ENCODE measurements at regions not wholly inside any gene's neighbourhood (a gene's known extent, or its start where the extent isn't known, plus 50 kb on each side); places are given as distances from the start of the nearest gene placed in this dataset.

GRCh38 chr16:27698266-27698665 is 148.3 kb downstream of the KATNIP start:
- no peaks in the 10 kb centered on the region for H3K9me2 ChIP-seq (ENCODE audit: insufficient read depth)
- intact Hi-C loops (cut with micrococcal nuclease; ENCODE audit: unreplicated experiment): no loop called here
- ChIA-PET CTCF (no interaction called here), POLR2A (ENCODE audit: unreplicated experiment) (no interaction called here)
- H3K27me3 ChIP-seq (ENCODE audit: insufficient read depth, low read depth): no peaks in the 10 kb centered on the region
- peak in 1 of 2 experiments; percentile 9 for DNase-seq
- H3K27ac ChIP-seq: no peak overlapping the region
- TF ChIP-seq CTCF (conservative IDR thresholded peaks at IDR 0.05) (no peak; the same call in 1 of the 2 replicates), EZH2 (IDR thresholded peaks at IDR 0.05; ENCODE audit: low read depth) (no peak)
- no peaks in the 10 kb centered on the region for H3K36me3 ChIP-seq (ENCODE audit: low read depth)
- H3K79me2 ChIP-seq (ENCODE audit: low read depth): no peaks in the 10 kb centered on the region
- H3K9me3 ChIP-seq (ENCODE audit: insufficient read depth, low read depth): no peaks in the 10 kb centered on the region
- no TSS peak for BruUV-seq (replicated peaks)
- H3K4me3 ChIP-seq: no peak overlapping the region
- H3K4me2 ChIP-seq: no peak overlapping the region
- H3K4me1 ChIP-seq (replicated peaks; ENCODE audit: insufficient read depth): no peaks in the 10 kb centered on the region
- H2AFZ ChIP-seq: no peak overlapping the region
- no peaks in the 10 kb centered on the region for H3F3A ChIP-seq (ENCODE audit: insufficient read depth, low read depth)
- no peaks in the 10 kb centered on the region for H4K20me1 ChIP-seq (ENCODE audit: insufficient read depth)

GRCh38 chr16:27698746-27699145 is 148.8 kb downstream of the KATNIP start:
- Histone ChIP-seq H3K9me3 (ENCODE audit: insufficient read depth, low read depth) (no peaks in the 10 kb centered on the region), H2AFZ (no peak overlapping the region), H3F3A (ENCODE audit: insufficient read depth, low read depth) (no peaks in the 10 kb centered on the region), H3K36me3 (ENCODE audit: low read depth) (no peaks in the 10 kb centered on the region), H3K4me2 (no peak overlapping the region), H3K79me2 (ENCODE audit: low read depth) (no peaks in the 10 kb centered on the region), H4K20me1 (ENCODE audit: insufficient read depth) (no peaks in the 10 kb centered on the region), H3K4me3 (no peak overlapping the region), H3K27me3 (ENCODE audit: insufficient read depth, low read depth) (no peaks in the 10 kb centered on the region), H3K27ac (no peak overlapping the region), H3K4me1 (replicated peaks; ENCODE audit: insufficient read depth) (no peaks in the 10 kb centered on the region), H3K9me2 (ENCODE audit: insufficient read depth) (no peaks in the 10 kb centered on the region)
- TF ChIP-seq CTCF (conservative IDR thresholded peaks at IDR 0.05) (no peak), EZH2 (IDR thresholded peaks at IDR 0.05; ENCODE audit: low read depth) (no peak)
- intact Hi-C loops (cut with micrococcal nuclease; ENCODE audit: unreplicated experiment): no loop called here
- BruUV-seq (replicated peaks): no TSS peak
- CTCF ChIA-PET: no interaction called here
- POLR2A ChIA-PET (ENCODE audit: unreplicated experiment): no interaction called here
- DNase-seq: no peak

GRCh38 chr16:27699540-27699939 is 149.6 kb downstream of the KATNIP start:
- H3K4me1 ChIP-seq (replicated peaks; ENCODE audit: insufficient read depth): no peaks in the 10 kb centered on the region
- H3K79me2 ChIP-seq (ENCODE audit: low read depth): no peaks in the 10 kb centered on the region
- intact Hi-C loops (cut with micrococcal nuclease; ENCODE audit: unreplicated experiment): no loop called here
- ChIA-PET POLR2A (ENCODE audit: unreplicated experiment) (no interaction called here), CTCF (no interaction called here)
- no peaks in the 10 kb centered on the region for H3K27me3 ChIP-seq (ENCODE audit: insufficient read depth, low read depth)
- H3K4me3 ChIP-seq: no peak overlapping the region
- no peaks in the 10 kb centered on the region for H3K36me3 ChIP-seq (ENCODE audit: low read depth)
- H3K27ac ChIP-seq: no peak overlapping the region
- no TSS peak for BruUV-seq (replicated peaks)
- DNase-seq: no peak
- TF ChIP-seq EZH2 (IDR thresholded peaks at IDR 0.05; ENCODE audit: low read depth): no peak
- no peak for TF ChIP-seq CTCF (conservative IDR thresholded peaks at IDR 0.05)
- no peak overlapping the region for H3K4me2 ChIP-seq
- no peaks in the 10 kb centered on the region for H3K9me3 ChIP-seq (ENCODE audit: insufficient read depth, low read depth)
- H3F3A ChIP-seq (ENCODE audit: insufficient read depth, low read depth): no peaks in the 10 kb centered on the region
- no peaks in the 10 kb centered on the region for H4K20me1 ChIP-seq (ENCODE audit: insufficient read depth)
- H2AFZ ChIP-seq: no peak overlapping the region
- no peaks in the 10 kb centered on the region for H3K9me2 ChIP-seq (ENCODE audit: insufficient read depth)

Data from PC-9 (cell line).